ENCODE measurements at regions not wholly inside any gene's neighbourhood (a gene's known extent, or its start where the extent isn't known, plus 50 kb on each side); places are given as distances from the start of the nearest gene placed in this dataset.

GRCh38 chr13:79765331-79765730 lies 284.4 kb downstream of the NDFIP2 start:
- no peak for TF ChIP-seq EP300 (IDR thresholded peaks at IDR 0.05)
- TF ChIP-seq CTCF (IDR thresholded peaks at IDR 0.05) = no peak

Measured in ovary (tissue), 3 donors.